ENCODE measurements at regions not wholly inside any gene's neighbourhood (a gene's known extent, or its start where the extent isn't known, plus 50 kb on each side); places are given as distances from the start of the nearest gene placed in this dataset.

- no peaks in the 10 kb centered on the region for H3K4me1 ChIP-seq (ENCODE audit: control insufficient read depth in 1 of 2, insufficient read depth in 2 of 2, low read length in 2 of 2)
- H3K27ac ChIP-seq (ENCODE audit: low read depth, low read length) = no peak overlapping the region
- H4K91ac ChIP-seq (ENCODE audit: low read depth, low read length) = no peak overlapping the region
- no peaks in the 10 kb centered on the region for H3K27me3 ChIP-seq (ENCODE audit: insufficient read depth, low read length)
- no peak overlapping the region for H3K4me2 ChIP-seq (ENCODE audit: low read length)
- no peak overlapping the region for H2AFZ ChIP-seq (ENCODE audit: insufficient read depth, low read length, poor library complexity)
- H3K4me3 ChIP-seq (ENCODE audit: low read depth, low read length) = no peak overlapping the region
- H3K79me1 ChIP-seq (ENCODE audit: low read length) = no peaks in the 10 kb centered on the region
- H4K12ac ChIP-seq (ENCODE audit: low read depth, low read length) = no peak overlapping the region
- no peak overlapping the region for H3K23ac ChIP-seq (ENCODE audit: low read length)
- no CpG with 5 or more reads among the region's 1 CpG for WGBS (ENCODE audit: extremely low coverage, insufficient coverage, insufficient read length)
- DNase-seq = no peak
- no peaks in the 10 kb centered on the region for H3K36me3 ChIP-seq (ENCODE audit: control insufficient read depth in 1 of 2, insufficient read depth in 2 of 2, low read length in 2 of 2)
- H3K9ac ChIP-seq (ENCODE audit: low read length) = no peak overlapping the region
- H3K79me2 ChIP-seq (ENCODE audit: control insufficient read depth, insufficient read depth, low read length, poor library complexity) = no peaks in the 10 kb centered on the region
- no peak overlapping the region for H3K14ac ChIP-seq (ENCODE audit: low read length)
- H3K9me3 ChIP-seq (ENCODE audit: insufficient read depth, low read depth, low read length) = no peaks in the 10 kb centered on the region
- H4K8ac ChIP-seq (ENCODE audit: low read depth, low read length) = no peak overlapping the region
- no peak overlapping the region for H2BK12ac ChIP-seq (ENCODE audit: low read length)
- no peak overlapping the region for H2BK120ac ChIP-seq (ENCODE audit: insufficient read depth, low read length, poor library complexity)
- no peak overlapping the region for H3K4ac ChIP-seq (ENCODE audit: low read depth, low read length)
- no peak overlapping the region for H2BK5ac ChIP-seq (ENCODE audit: low read depth, low read length, poor library complexity)
- H2AK5ac ChIP-seq (ENCODE audit: low read length) = no peak overlapping the region
- no peak overlapping the region for H3K18ac ChIP-seq (ENCODE audit: low read length)
Measured at GRCh38 chr4:43680421-43680820, 768.2 kb downstream of the KCTD8 start.

GRCh38 chr4:43682551-43682950 lies 766.1 kb downstream of the KCTD8 start:
- H3K9ac ChIP-seq (ENCODE audit: low read length) = no peak overlapping the region
- H4K91ac ChIP-seq (ENCODE audit: low read depth, low read length) = no peak overlapping the region
- H2BK120ac ChIP-seq (ENCODE audit: insufficient read depth, low read length, poor library complexity) = no peak overlapping the region
- no peak overlapping the region for H3K23ac ChIP-seq (ENCODE audit: low read length)
- no peak overlapping the region for H2AK5ac ChIP-seq (ENCODE audit: low read length)
- no peak overlapping the region for H4K8ac ChIP-seq (ENCODE audit: low read depth, low read length)
- no peak overlapping the region for H3K14ac ChIP-seq (ENCODE audit: low read length)
- H3K27ac ChIP-seq (ENCODE audit: low read depth, low read length) = no peak overlapping the region
- no peak overlapping the region for H2AFZ ChIP-seq (ENCODE audit: insufficient read depth, low read length, poor library complexity)
- H3K9me3 ChIP-seq (ENCODE audit: insufficient read depth, low read depth, low read length) = no peaks in the 10 kb centered on the region
- H3K18ac ChIP-seq (ENCODE audit: low read length) = no peak overlapping the region
- no peaks in the 10 kb centered on the region for H3K4me1 ChIP-seq (ENCODE audit: control insufficient read depth in 1 of 2, insufficient read depth in 2 of 2, low read length in 2 of 2)
- no peaks in the 10 kb centered on the region for H3K79me1 ChIP-seq (ENCODE audit: low read length)
- WGBS (ENCODE audit: extremely low coverage, insufficient coverage, insufficient read length) = no CpG with 5 or more reads among the region's 3 CpGs
- no peaks in the 10 kb centered on the region for H3K36me3 ChIP-seq (ENCODE audit: control insufficient read depth in 1 of 2, insufficient read depth in 2 of 2, low read length in 2 of 2)
- H3K4me3 ChIP-seq (ENCODE audit: low read depth, low read length) = no peak overlapping the region
- H2BK12ac ChIP-seq (ENCODE audit: low read length) = no peak overlapping the region
- no peak overlapping the region for H3K4ac ChIP-seq (ENCODE audit: low read depth, low read length)
- no peaks in the 10 kb centered on the region for H3K79me2 ChIP-seq (ENCODE audit: control insufficient read depth, insufficient read depth, low read length, poor library complexity)
- no peak overlapping the region for H3K4me2 ChIP-seq (ENCODE audit: low read length)
- H4K12ac ChIP-seq (ENCODE audit: low read depth, low read length) = no peak overlapping the region
- H3K27me3 ChIP-seq (ENCODE audit: insufficient read depth, low read length) = no peaks in the 10 kb centered on the region
- no peak overlapping the region for H2BK5ac ChIP-seq (ENCODE audit: low read depth, low read length, poor library complexity)
- no peak for DNase-seq

- H3K18ac ChIP-seq (ENCODE audit: low read length) = no peak overlapping the region
- no peak overlapping the region for H3K4me3 ChIP-seq (ENCODE audit: low read depth, low read length)
- H2BK120ac ChIP-seq (ENCODE audit: insufficient read depth, low read length, poor library complexity) = no peak overlapping the region
- H4K12ac ChIP-seq (ENCODE audit: low read depth, low read length) = no peak overlapping the region
- no peaks in the 10 kb centered on the region for H3K4me1 ChIP-seq (ENCODE audit: control insufficient read depth in 1 of 2, insufficient read depth in 2 of 2, low read length in 2 of 2)
- H3K9me3 ChIP-seq (ENCODE audit: insufficient read depth, low read depth, low read length) = no peaks in the 10 kb centered on the region
- no peaks in the 10 kb centered on the region for H3K79me1 ChIP-seq (ENCODE audit: low read length)
- no peak overlapping the region for H3K4me2 ChIP-seq (ENCODE audit: low read length)
- no peaks in the 10 kb centered on the region for H3K27me3 ChIP-seq (ENCODE audit: insufficient read depth, low read length)
- no peak overlapping the region for H2BK5ac ChIP-seq (ENCODE audit: low read depth, low read length, poor library complexity)
- WGBS (ENCODE audit: extremely low coverage, insufficient coverage, insufficient read length) = no CpG with 5 or more reads among the region's 1 CpG
- H3K23ac ChIP-seq (ENCODE audit: low read length) = no peak overlapping the region
- peak in 1 of 2 donors; percentile 25 for DNase-seq
- no peak overlapping the region for H2AK5ac ChIP-seq (ENCODE audit: low read length)
- H4K91ac ChIP-seq (ENCODE audit: low read depth, low read length) = no peak overlapping the region
- no peak overlapping the region for H3K4ac ChIP-seq (ENCODE audit: low read depth, low read length)
- H3K27ac ChIP-seq (ENCODE audit: low read depth, low read length) = no peak overlapping the region
- H2BK12ac ChIP-seq (ENCODE audit: low read length) = no peak overlapping the region
- no peaks in the 10 kb centered on the region for H3K36me3 ChIP-seq (ENCODE audit: control insufficient read depth in 1 of 2, insufficient read depth in 2 of 2, low read length in 2 of 2)
- no peak overlapping the region for H3K14ac ChIP-seq (ENCODE audit: low read length)
- no peak overlapping the region for H2AFZ ChIP-seq (ENCODE audit: insufficient read depth, low read length, poor library complexity)
- no peak overlapping the region for H4K8ac ChIP-seq (ENCODE audit: low read depth, low read length)
- no peaks in the 10 kb centered on the region for H3K79me2 ChIP-seq (ENCODE audit: control insufficient read depth, insufficient read depth, low read length, poor library complexity)
- no peak overlapping the region for H3K9ac ChIP-seq (ENCODE audit: low read length)
Measured at GRCh38 chr4:43690116-43690515, 758.5 kb downstream of the KCTD8 start.

- H3K23ac ChIP-seq (ENCODE audit: low read length) = no peak overlapping the region
- WGBS (ENCODE audit: extremely low coverage, insufficient coverage, insufficient read length) = no CpG with 5 or more reads among the region's 1 CpG
- no peaks in the 10 kb centered on the region for H3K4me1 ChIP-seq (ENCODE audit: control insufficient read depth in 1 of 2, insufficient read depth in 2 of 2, low read length in 2 of 2)
Measured at GRCh38 chr4:43693876-43694275, 754.7 kb downstream of the KCTD8 start.

More at GRCh38 chr4:43693876-43694275, 754.7 kb downstream of the KCTD8 start:
- Histone ChIP-seq H3K4me2 (ENCODE audit: low read length) (no peak overlapping the region), H2BK5ac (ENCODE audit: low read depth, low read length, poor library complexity) (no peak overlapping the region), H4K8ac (ENCODE audit: low read depth, low read length) (no peak overlapping the region), H2BK120ac (ENCODE audit: insufficient read depth, low read length, poor library complexity) (no peak overlapping the region), H3K9me3 (ENCODE audit: insufficient read depth, low read depth, low read length) (no peaks in the 10 kb centered on the region), H2AFZ (ENCODE audit: insufficient read depth, low read length, poor library complexity) (no peak overlapping the region), H3K14ac (ENCODE audit: low read length) (no peak overlapping the region), H4K91ac (ENCODE audit: low read depth, low read length) (no peak overlapping the region), H3K9ac (ENCODE audit: low read length) (no peak overlapping the region), H3K79me1 (ENCODE audit: low read length) (no peaks in the 10 kb centered on the region), H4K12ac (ENCODE audit: low read depth, low read length) (no peak overlapping the region), H3K18ac (ENCODE audit: low read length) (no peak overlapping the region), H2BK12ac (ENCODE audit: low read length) (no peak overlapping the region), H3K27me3 (ENCODE audit: insufficient read depth, low read length) (no peaks in the 10 kb centered on the region), H2AK5ac (ENCODE audit: low read length) (no peak overlapping the region), H3K79me2 (ENCODE audit: control insufficient read depth, insufficient read depth, low read length, poor library complexity) (no peaks in the 10 kb centered on the region), H3K4ac (ENCODE audit: low read depth, low read length) (no peak overlapping the region), H3K36me3 (ENCODE audit: control insufficient read depth in 1 of 2, insufficient read depth in 2 of 2, low read length in 2 of 2) (no peaks in the 10 kb centered on the region), H3K27ac (ENCODE audit: low read depth, low read length) (no peak overlapping the region), H3K4me3 (ENCODE audit: low read depth, low read length) (no peak overlapping the region)
- no peak for DNase-seq

Data from trophoblast cell (in vitro differentiated cells and primary cell).